NB4 (cell line): ENCODE measurements at regions not wholly inside any gene's neighbourhood (a gene's known extent, or its start where the extent isn't known, plus 50 kb on each side); places are given as distances from the start of the nearest gene placed in this dataset.

Experiments
- DNase-seq: peaks from one replicate; pipeline ENCODE4 v3.0.0; 2010; ENCODE audit warnings: low read depth
- H3K4me3 ChIP-seq: one replicate; pipeline ENCODE4 v1.5.1; 2011; ENCODE audit warnings: mild to moderate bottlenecking, low read depth, low read length, moderate library complexity
- CTCF ChIP-seq: IDR thresholded peaks from one replicate; pipeline ENCODE4 v1.5.1; 2012; ENCODE audit warnings: low read depth, low read length
- MAX ChIP-seq: IDR thresholded peaks from 2 replicates; pipeline ENCODE4 v1.6.1; 2011; ENCODE audit warnings: low read depth, low read length
- MYC ChIP-seq: IDR thresholded peaks from 2 replicates; pipeline ENCODE4 v1.6.1; 2011; ENCODE audit warnings: low read depth, low read length
- POLR2A ChIP-seq: IDR thresholded peaks from 2 replicates; pipeline ENCODE4 v1.6.1; 2011; ENCODE audit warnings: mild to moderate bottlenecking; ENCODE audit not compliant: insufficient read length; ENCODE audit errors: extremely low read depth

GRCh38 chr5:113788141-113788655 lies 274.7 kb downstream of the YTHDC2 start:
- no peak for DNase-seq
- no peak for TF ChIP-seq POLR2A
- no peak for TF ChIP-seq MAX
- TF ChIP-seq MYC: no peak
- no peak for TF ChIP-seq CTCF
- no peak overlapping the region for H3K4me3 ChIP-seq

- no peak for DNase-seq
- TF ChIP-seq CTCF (no peak), MYC (no peak), POLR2A (no peak), MAX (no peak)
- no peak overlapping the region for H3K4me3 ChIP-seq
Measured at GRCh38 chr5:113789769-113790168, 276.3 kb downstream of the YTHDC2 start.

GRCh38 chr5:113792806-113793205 lies 279.3 kb downstream of the YTHDC2 start:
- no peak for DNase-seq
- no peak for TF ChIP-seq CTCF
- TF ChIP-seq MYC: no peak
- TF ChIP-seq POLR2A: no peak
- no peak for TF ChIP-seq MAX
- no peak overlapping the region for H3K4me3 ChIP-seq

- DNase-seq: no peak
- no peak for TF ChIP-seq CTCF
- TF ChIP-seq MAX: no peak
- TF ChIP-seq POLR2A: no peak
- TF ChIP-seq MYC: no peak
- no peak overlapping the region for H3K4me3 ChIP-seq
Measured at GRCh38 chr5:113794981-113795380, 281.5 kb downstream of the YTHDC2 start.

- no peak overlapping the region for H3K4me3 ChIP-seq
- TF ChIP-seq MYC (no peak), MAX (no peak), CTCF (no peak), POLR2A (no peak)
- no peak for DNase-seq
Measured at GRCh38 chr5:113800686-113801085, 287.2 kb downstream of the YTHDC2 start.

- TF ChIP-seq CTCF (no peak), MYC (no peak), MAX (no peak)
- H3K4me3 ChIP-seq: no peak overlapping the region
- DNase-seq: no peak
Measured at GRCh38 chr5:113804264-113804663, 290.8 kb downstream of the YTHDC2 start.
